CD4-positive, alpha-beta T cell treated with Interleukin-4 for 1 hour (primary cell): ENCODE measurements at regions not wholly inside any gene's neighbourhood (a gene's known extent, or its start where the extent isn't known, plus 50 kb on each side); places are given as distances from the start of the nearest gene placed in this dataset.

Experiments used
- DNase-seq, 2 donors: peaks; one replicate each; pipeline ENCODE4 v3.0.0-alpha.2; 2020 to 2022

DNA sequence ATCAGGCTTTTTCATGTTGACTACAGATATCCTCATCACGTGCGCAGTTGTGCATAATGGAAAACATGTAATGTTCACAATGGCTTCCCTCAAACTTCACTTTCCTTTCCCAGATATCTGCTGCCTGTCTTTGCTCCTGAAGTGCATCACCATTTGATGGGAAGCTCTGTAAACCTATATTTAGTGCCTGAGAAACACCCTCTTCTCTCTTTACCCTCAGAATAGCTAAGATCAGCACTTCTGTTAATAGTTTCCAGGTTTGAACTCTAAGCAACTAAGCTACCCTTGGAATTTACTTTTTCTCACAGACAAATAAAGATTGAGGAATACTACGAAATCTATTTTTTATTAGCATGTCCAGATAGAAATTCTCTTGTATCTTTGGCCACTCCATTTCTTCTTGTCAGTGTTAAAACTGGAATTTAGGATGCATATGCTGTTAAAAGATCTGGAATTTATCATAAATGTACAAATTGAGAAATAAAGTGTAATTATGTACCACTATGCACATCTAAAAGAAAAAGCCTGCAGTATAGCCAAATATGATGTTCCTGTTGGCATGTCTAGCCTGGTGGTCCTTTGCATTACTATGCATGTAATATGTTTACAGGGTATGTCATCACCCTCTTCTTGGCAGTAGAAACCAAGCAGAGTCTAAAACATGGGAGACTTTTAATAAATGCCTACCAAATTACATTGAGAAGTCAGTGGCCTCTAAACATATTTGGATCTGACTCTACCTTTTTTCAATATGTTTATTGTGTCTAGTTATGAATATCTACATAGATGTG is 278.7 kb downstream of the FIGN start:
- no peak for DNase-seq

DNA sequence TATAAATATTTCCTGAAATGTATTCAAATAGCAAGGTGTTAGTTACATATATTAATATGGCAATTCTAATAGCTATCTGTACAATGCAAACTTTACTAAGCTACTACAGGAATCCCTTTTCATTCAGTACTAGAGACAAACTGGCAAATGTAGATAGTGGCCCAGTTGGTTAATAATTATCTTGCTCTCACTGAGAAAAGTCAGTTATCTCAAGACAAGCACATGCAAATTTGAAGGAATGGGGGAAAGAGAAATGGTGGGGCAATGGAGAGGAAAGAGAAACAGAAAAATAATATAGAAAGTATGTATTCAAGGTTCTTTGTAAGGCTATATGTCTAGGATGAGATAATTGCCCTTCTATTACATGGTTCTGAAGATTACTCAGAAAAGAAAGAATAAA is 280.0 kb downstream of the FIGN start:
- DNase-seq, result no peak

DNA sequence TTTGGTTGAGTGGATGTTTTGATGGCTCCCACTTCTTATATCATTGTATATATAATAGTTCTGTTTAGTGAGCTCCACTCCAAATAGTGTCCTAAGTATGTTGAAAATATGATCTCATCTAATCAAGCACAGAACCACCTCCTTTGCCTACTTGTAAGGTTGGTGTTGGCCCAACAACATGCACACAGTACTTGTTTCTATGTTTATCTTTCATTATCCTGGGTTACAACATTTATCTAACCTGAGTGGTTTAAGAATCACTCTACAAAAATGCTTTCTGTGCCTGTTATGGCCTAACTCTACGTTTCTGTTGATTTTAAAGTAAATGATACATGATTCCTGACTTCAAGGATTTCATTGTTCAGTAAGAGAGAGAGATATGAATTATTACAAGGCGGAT is 281.9 kb downstream of the FIGN start:
- no peak for DNase-seq

DNA sequence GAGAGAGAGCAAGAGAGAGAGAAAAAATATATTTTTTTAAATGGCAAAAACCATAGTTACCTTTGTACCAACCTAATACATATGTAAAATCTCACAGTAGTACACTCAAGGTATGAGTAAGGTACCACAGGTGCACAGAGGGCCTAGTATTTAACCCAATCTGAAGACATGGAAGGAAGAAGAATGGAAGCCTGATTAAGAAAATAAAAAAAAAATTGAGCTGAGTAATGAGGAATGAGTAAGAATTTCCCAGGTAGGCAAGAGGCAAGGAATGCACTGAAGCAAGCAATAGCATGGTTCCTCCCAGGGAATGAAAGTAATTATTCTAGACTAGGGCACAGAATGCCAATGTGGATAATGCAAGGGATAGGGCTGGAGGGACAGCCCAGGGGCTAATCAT is 294.2 kb downstream of the FIGN start:
- no peak for DNase-seq

DNA sequence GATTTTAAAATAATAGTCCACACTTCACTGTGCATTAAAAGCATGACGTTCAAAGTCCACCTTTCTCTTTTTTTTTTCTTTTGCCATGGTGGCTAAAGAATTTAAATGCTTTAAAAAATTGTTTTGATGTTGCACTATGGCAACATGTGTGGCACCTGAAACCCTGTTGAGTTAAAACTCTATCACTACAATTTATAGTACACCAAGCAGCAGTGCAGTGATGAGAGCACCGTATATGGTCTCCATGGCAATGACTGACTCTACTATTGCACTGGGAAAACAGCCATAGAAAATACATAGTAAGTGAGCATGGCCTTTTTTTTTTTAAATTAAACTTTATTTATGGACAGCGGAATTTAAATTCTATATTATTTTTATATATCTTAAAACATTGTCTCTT is 298.8 kb downstream of the FIGN start:
- no peak for DNase-seq

DNA sequence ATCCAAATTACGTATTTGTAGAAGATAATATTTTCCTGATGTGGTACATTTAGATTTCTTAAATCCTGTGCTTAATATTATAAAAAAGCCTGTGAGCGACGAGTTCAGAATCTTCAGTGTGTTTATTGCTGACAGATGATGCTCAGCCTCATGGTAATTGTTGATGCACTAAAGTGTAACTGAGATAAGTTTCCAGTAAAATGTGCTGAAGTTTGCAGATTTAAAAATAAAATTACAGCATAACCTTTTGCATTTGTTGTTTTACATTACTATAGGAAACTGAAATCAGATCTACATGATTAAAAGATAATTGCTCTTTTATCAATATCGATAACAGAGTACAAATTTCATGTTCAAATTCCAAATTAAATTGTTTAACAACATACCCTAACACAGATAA is 307.6 kb downstream of the FIGN start:
- no peak for DNase-seq

DNA sequence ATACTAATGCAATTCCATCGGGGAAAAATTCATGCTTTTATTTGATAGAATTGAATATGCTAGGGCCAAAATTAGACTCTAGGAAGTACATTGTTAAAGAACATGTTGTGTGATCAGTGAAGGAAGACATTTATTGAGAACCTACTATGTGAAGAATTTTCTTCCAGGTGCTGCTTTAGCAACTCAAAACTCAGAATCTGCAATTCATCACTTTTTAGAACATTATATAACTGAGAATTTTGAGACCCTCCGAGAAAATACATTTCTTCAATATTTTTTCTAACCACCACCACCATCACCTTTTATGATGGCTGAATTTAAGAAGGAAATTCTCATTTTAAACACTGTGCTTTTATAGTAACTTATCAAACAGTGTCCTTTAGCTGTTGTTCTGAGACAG is 315.2 kb downstream of the FIGN start:
- no peak for DNase-seq

DNA sequence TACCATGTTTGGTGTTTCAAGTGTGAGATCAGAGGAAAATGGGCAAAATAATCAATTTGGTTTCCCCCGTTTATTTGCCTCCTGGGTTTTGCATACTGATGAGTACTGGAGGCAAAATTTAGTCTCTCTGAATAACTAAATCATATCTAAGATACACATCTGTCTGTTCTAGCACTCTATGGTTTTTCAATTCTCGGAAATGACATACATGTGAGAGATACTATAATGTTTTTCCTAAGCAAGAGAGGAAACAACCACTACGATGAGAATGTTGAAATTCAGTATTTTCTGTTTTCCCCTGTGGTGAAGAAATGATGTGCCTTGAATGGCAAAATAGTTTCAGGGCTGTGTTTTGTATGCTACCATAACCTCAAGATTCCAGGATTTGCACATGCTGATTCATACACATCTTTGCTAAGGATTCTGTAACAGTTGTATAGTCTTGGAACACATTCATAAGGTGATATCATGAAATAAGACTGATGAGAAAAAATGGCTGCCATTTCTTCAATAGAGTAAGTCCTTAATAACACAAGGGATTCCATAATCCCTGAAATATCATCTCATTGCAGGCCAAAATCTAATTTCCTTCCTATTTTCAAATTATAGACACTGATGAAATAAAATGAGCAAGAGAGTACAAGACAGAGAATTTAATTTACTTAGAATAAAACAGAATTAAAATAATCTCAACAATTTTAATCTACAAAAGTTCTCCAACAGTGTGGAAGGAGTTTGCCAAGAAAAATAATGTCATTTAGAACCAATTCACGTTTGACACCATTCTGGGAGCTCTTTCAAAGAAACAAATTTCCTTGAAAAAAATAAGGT is 316.6 kb downstream of the FIGN start:
- DNase-seq, result no peak

DNA sequence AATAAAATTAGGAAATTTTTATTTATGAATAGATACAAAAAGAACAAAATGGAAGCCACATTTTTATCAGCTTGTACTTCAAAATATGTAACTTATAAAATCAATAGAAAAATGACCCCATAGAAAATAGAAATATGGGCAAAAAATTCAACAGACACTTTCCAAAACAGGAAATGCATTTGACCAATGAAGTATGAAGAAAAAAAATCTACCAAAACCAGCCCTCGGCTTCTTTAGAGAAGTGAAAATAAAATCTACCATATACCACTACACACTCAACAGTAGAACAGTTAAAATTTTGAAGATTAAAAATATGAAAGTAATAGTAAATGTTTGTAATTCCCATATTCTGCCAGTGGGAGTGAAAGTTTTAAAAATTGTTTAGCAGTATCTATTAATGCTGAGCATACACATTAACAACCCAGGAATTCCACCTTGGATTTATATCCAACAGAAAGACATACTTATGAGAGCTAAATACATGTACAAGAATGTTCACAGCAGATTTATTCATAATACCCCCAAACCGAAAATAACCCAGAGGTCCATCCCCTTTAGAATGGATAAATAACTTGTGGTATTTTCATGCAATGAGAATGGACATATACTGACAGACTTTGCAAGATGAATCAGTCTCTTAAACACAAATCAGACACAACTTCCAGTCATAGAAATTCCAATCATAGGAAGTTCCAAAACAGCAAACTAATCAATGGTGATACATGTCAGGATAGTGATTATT is 318.0 kb downstream of the FIGN start:
- no peak for DNase-seq

DNA sequence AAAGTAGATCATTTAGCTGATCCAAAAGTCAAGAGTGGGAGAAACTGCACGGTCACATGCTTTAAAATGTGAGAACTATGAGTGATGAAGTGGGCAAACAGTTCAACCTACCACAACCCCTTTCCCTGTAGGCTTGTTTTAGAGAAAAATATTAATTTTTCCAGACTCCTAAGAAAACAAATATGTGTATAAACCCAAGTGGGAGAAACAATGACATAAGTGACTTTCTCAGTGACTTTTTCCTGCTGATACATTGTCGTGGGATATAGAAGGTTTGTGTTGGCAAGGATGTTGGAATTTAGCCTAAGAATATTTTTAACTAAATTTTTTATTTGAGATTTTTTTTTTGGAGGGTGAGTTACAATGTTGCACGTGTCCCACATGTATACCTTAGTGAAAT is 321.7 kb downstream of the FIGN start:
- no peak for DNase-seq

DNA sequence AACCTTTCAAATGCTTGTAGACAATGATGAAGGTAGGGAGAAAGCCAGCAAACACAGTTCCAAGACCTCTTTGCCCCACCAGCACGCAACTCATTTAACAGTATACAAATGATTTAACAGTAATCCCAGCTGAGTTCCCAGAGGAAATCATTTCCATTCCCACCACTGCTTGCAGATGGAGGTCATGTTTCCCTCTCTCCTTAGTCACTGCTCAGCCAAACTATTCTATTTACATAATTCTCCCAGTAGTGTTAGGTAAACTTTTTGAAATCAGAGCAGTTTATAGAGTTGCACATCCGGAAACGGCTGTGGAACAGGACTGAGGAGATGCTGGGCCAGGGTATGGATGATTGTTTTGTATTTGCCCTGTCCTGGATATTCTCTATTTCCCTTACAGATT is 328.5 kb downstream of the FIGN start:
- no peak for DNase-seq

DNA sequence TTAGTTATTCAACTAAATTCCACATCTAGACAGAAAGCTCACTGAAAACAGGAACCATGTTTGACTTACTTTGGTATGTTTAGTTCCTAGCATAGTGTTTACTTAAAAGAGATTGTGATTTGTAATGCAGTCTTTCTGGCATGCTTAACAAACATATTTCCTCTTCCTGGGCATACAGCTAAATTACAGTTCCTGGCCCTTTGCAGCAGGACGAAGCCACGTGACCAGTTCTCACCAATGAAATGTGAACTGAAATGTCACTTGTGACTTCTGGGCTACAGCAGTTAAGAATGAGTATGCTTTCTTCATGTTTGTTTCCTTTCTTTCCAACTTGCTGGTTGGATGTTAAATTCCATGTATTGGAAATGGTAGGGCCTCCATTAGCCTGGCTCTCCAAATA is 330.5 kb downstream of the FIGN start:
- DNase-seq, result no peak

DNA sequence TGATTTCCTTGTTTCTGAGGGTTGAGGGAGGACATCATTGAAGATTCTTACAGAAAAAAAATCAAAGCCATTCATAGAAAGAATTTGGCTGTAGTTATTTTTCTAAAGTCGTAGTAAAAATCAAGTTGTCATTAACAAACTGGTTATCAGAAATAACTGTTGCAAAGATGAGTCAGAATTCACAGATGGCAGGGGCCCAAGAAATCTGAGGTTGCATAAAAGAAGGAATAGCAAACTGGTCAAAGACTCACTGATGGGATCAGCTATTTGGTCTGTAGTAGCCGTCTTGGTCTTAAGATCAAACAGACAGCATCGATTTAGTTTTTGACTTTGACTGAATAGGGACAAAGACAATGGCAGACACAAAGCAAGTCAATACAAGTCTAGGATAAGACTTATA is 334.3 kb downstream of the FIGN start:
- no peak for DNase-seq

DNA sequence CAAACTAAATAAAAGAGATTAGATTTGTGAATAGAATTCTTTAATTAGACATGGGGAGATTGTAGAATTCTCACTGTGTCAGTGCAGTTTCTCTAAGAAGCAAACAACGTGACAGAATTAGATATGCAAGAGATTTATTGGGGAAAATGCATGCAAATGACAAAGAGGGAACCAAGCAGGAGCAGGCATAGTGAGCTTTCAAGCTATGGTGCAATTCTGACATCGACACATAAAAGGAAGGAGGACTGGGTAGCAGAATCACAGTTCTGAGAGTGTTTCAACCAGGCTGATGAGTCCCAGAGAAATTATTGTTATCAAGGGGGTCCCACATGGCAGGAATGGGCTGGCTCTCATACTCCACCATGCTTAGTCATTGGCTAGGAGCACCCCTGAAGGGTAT is 338.4 kb downstream of the FIGN start:
- DNase-seq, result no peak

DNA sequence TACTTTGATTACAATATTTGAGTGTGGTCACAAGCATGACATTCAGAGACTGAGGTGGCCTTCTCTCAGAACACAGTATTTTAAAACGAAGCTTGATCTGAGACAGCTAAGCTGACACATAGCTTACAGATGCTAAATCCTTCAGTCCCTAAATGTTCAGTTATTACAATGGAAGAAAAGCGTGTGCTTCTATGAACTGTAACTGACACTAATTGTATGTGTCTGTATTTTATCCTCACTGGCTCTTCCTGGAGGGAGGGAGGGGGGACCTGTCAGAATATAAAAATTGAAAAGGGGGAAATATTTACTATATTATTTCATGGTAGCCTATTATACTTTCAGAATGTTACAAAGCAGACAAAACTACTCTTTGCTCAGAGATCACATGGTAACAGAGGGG is 340.2 kb downstream of the FIGN start:
- DNase-seq, result no peak

DNA sequence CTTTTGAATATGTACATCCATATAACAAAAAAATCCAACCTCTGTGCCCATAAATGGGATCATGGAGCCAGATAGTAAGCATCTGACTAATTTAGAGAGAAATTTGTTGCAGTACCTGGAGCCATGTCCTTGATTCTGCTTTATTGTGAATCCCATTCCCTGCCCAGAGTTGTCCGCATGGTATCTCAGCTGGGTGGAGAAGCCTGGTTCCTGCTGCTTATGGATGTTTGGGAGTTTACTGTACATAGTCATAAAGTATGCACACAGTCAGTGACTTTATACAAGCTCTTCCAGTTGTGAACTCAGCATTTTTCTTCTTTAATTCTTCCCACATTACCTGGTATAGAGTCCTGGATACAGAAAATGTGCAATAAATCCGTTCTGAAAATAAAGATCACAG is 346.0 kb downstream of the FIGN start:
- no peak for DNase-seq

DNA sequence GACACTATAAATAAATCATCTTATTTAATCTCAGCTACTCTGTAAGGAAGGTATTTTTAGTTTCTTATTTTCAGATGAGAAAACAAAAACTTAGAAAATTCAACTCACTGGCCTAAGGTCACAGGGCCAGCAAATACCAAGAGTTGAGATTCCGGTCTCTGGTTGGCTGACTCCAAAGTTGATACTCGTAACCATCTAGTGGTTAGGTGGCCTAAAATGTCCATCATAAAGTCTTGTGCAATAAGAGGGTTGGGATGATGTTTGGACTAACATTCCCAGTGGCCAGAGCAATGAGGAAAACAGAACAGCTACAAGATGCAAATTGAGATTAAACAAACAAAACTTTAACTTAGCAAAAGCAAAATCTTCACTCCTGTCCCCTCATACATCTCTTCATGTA is 360.3 kb downstream of the FIGN start:
- DNase-seq, result no peak

DNA sequence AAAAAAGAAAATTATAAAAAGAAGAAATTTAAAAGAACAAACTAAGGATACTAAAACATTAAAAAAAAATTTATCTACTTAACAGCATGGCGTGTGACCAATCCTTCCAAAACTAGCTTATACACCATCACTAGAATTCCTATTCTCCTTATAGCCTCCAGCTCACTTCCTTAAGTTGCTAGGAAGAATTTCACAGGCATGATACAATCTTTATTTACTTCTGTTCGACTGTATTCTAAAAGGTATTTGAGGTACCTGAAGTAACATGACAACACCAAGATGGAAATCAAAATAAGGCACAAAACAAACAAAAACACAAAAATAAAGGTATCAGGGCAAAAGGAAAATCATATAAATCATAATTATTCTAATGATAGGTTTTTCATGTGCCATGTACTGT is 360.7 kb downstream of the FIGN start:
- DNase-seq, result no peak

DNA sequence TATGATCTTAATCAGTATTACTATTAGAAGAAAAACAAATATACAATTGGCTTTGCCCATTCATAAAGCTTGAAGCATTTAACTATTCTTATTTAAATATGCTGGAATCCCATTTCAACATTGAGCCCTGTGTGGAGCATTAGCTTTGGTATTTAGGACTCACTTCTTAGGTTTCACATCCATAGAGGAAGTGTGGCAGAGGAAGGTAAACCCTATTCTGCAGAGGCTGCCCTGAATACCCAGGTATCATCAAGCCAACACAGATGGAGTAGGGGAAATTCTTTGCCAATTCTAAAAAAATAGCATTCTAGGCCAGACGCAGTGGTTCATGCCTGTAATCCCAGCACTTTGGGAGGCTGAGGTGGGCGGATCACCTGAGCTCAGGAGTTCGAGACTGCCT is 361.5 kb downstream of the FIGN start:
- DNase-seq, result no peak

DNA sequence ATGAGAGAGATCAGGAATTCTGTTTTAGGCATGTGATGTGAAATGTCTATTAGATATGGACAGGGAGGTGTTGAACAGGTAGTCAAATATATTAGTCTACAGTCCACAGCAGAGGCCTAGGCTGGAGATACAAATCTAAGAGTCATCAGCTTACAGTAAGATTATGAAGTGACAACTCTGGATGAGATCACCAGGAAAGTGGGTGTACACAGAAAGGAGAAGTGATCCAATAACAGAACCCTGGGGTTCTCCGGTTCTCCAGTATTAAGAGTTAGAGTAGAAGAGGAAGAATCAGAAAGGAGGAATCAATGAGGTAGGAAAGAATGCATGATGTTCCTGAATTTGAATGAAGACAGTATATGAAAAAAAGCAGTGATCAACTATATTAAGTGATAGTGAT is 362.3 kb downstream of the FIGN start:
- DNase-seq, result no peak

DNA sequence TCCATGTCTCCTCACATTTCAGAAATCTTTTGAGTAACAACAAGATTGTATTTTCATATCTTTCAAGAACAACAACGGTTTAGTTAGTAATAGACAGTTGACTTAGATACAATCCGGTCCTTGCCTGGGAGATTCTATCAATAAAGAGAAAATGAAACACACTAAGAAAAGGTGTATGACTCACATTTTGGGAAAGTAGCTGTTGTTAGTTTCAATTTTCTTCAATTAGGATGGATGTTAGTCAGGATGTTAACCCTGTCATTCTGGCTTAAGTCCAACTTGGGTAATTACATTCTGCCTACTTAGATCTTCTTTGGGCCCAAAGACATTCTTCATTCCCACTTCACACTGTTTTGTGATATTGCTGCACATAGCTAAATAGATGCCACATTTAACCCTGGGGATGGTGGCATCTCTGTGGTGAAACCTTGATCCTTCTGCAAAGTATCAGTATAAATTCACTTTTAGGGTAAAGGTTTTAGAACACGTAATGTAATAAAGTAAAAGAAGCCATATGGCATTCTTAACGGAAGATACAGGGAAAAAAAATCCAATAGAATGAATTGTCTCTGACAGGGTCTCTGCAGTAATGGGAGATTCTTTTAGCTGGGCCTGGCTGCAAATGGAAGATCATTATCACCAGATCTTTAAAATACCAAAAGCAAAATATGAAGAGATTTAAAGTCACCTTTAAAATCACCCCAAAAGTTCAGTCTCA is 365.5 kb downstream of the FIGN start:
- no peak for DNase-seq

DNA sequence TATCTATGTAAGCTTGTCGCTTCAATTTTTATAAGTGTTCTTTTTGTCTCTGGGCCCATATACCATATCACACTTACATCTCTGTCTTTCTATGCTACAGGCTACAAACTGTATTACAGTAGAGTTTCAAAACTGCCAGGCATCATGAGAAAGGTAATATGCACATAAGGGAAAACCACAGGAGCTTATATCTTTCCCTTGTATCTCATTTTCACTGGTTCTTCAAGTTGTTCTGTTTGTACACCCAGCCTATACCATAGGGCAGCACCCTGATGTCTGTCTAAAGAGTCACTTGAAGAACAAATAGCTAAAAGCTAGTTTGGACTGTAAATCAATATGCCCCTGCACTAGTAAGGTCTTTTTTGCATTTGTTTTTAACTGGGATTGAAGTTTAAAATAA is 366.7 kb downstream of the FIGN start:
- no peak for DNase-seq

DNA sequence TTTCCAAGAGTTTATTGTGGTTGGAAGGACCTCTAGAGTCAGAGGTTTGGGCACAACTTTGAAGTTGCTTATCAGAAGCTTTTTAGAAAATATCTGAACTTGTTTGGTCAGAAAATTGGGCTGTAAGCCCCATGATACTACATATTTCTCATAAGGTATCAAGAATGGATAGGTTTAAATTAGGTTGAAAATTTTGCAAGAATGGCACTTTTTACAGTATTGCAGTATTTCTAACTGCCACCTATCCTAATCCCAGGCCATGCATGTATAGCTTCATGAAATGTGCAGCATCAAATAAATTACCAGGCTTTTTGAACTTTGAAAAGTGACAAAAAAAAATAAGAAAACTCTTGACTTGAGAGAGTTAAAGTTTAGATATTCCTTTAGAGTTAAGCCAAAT is 367.2 kb downstream of the FIGN start:
- DNase-seq, result no peak
